Psoas muscle (tissue), 7 donors: ENCODE measurements at regions not wholly inside any gene's neighbourhood (a gene's known extent, or its start where the extent isn't known, plus 50 kb on each side); places are given as distances from the start of the nearest gene placed in this dataset.

Experiments
- ATAC-seq, 4 donors: fragments of 200-7000 bp; cut with Tn5 transposase; one replicate each; pipeline ENCODE4 v1.9.1; 2020; ENCODE audit warnings: moderate library complexity in 3 of 4, mild to moderate bottlenecking in 2 of 4
- DNase-seq, 2 donors: peaks; one replicate each; pipeline ENCODE4 v3.0.0-alpha.2; 2020
- H3K27ac ChIP-seq: fragments of 200-600 bp; one replicate; pipeline ENCODE4 v1.8.0; 2022
- H3K27me3 ChIP-seq, 3 donors: fragments of 200-600 bp in 1 of 3; one replicate each; pipeline versions ENCODE4 v1.6.1 to v1.8.0; 2013 to 2022; ENCODE audit warnings: low read length in 2 of 3, mild to moderate bottlenecking in 2 of 3, moderate library complexity in 1 of 3; ENCODE audit not compliant: insufficient read depth in 3 of 3
- H3K36me3 ChIP-seq, 2 donors: fragments of 200-600 bp in 1 of 2; one replicate each; pipeline versions ENCODE4 v1.6.1 to v1.8.0; 2013 to 2022; ENCODE audit warnings: low read depth in 1 of 2, mild to moderate bottlenecking in 1 of 2, moderate library complexity in 1 of 2; ENCODE audit not compliant: insufficient read depth in 1 of 2
- H3K4me1 ChIP-seq: fragments of 200-600 bp; one replicate; pipeline ENCODE4 v1.8.0; 2022
- H3K4me3 ChIP-seq: fragments of 200-600 bp; one replicate; pipeline ENCODE4 v1.8.0; 2022; ENCODE audit warnings: mild to moderate bottlenecking
- H3K9me3 ChIP-seq: fragments of 200-600 bp; one replicate; pipeline ENCODE4 v1.8.0; 2022
- WGBS, 3 donors: extraction: QIAGEN DNeasy Blood & Tissue Kit; methylation state at CpG; one replicate each; pipeline versions ENCODE4 v1.1.6 to v1.1.7; 2013; 5-methylcytosine and 5-hydroxymethylcytosine counted together
- intact Hi-C, 2 donors: fragments of 100-400 bp; cut with DNase I; formaldehyde crosslinking; loops; one replicate each; pipeline versions ENCODE4 v1.11.0 to v1.14.2; 2022
- TF ChIP-seq, protein P1 (sequence below): fragments of 200-600 bp; IDR thresholded peaks from one replicate; pipeline ENCODE4 v1.8.0; 2022; ENCODE audit warnings: antibody characterized with exemption
- donor health status: healthy with polysubstance abuse.
- donor health status: DM: no; HTN: no; CAD: no; lungs with moderate emphysema.
- donor health status: Bipolar disorder and iron deficiency.
- donor health status: healthy.
- donor health status: DM: yes; HTN: yes; CAD: no.
- donor health status: DM: no; HTN: no; CAD: no.
- donor health status: DM: yes; HTN: yes; CAD: no.

DNA sequence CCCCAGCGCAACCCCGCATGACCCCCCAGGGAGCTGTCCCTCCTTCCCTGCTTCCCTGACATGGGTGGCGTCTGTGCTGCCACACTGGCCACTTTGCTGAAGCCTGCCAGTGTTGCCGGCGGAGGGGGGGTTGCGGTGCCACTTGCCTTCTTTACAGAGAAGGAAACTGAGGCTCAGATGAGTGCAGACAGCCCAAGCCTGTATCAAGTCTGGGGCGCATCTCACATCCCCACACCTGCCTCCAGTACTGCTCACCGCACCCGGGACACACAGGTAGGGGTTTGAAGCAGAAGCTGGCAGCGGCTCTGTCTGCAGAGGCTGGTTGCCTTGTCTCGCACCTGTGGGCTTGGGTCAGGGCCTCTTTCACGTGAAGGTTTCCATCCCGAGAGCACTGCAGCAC lies 104.7 kb upstream of the RTL1 start:
- H3K27ac ChIP-seq: no peak overlapping the region
- ATAC-seq (no peak), DNase-seq (no peak)
- no peaks in the 10 kb centered on the region for H3K4me1 ChIP-seq
- H3K9me3 ChIP-seq: peaks cover 5% of the 10 kb centered on the region
- no peaks in the 10 kb centered on the region for H3K36me3 ChIP-seq
- TF ChIP-seq, protein P1, sequence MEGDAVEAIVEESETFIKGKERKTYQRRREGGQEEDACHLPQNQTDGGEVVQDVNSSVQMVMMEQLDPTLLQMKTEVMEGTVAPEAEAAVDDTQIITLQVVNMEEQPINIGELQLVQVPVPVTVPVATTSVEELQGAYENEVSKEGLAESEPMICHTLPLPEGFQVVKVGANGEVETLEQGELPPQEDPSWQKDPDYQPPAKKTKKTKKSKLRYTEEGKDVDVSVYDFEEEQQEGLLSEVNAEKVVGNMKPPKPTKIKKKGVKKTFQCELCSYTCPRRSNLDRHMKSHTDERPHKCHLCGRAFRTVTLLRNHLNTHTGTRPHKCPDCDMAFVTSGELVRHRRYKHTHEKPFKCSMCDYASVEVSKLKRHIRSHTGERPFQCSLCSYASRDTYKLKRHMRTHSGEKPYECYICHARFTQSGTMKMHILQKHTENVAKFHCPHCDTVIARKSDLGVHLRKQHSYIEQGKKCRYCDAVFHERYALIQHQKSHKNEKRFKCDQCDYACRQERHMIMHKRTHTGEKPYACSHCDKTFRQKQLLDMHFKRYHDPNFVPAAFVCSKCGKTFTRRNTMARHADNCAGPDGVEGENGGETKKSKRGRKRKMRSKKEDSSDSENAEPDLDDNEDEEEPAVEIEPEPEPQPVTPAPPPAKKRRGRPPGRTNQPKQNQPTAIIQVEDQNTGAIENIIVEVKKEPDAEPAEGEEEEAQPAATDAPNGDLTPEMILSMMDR: no peak
- H3K4me3 ChIP-seq: no peak overlapping the region
- WGBS, 3 donors: 76 to 83% (median 81%) methylated on average over 13 of the region's 13 CpGs
- intact Hi-C loops: no loop called here
- H3K27me3 ChIP-seq: peaks cover 0 to 6% (median 6%) of the 10 kb centered on the region in 3 donors

DNA sequence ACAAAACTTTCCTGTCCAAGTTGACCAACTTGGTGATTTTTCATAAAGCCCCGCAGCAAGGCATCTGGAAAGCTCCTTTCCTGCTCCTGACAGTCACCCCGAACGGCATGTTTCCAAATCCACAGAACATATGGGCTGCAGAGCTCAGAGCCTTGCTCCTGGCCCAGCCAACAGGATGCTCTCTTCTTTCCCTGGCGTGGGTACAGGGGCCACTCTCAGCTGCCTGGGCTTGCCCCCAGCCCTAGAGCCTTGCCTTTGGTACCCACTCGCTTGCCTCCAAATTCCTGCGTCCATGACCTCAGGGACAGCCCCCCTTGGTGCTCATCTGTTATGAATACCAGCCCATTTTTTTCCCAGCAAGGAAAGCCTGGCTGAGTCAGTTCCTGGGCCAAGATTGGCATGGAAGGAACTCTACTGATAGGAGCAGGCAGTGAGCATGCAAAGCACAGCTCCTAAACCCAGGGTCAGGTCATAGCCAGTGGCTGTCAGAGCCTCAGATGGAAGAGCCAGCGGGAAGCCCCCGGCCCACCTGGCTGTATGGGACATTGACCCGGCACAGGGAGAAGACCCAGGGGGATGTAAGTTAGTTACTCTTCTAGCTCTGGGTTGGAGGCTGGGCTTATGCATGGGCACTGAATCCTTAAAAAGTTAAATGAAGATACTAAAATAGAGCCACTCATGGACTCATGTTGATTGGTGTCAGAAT lies 105.3 kb upstream of the RTL1 start:
- TF ChIP-seq, protein P1: no peak
- Histone ChIP-seq H3K9me3 (peaks cover 5% of the 10 kb centered on the region), H3K27me3 (peaks cover 0 to 6% (median 6%) of the 10 kb centered on the region in 3 donors), H3K36me3 (no peaks in the 10 kb centered on the region), H3K27ac (no peak overlapping the region), H3K4me3 (no peak overlapping the region), H3K4me1 (no peaks in the 10 kb centered on the region)
- ATAC-seq: no peak
- no peak for DNase-seq
- intact Hi-C loops: no loop called here
- 66 to 78% (median 71%) methylated on average over 9 of the region's 9 CpGs for WGBS, 3 donors

DNA sequence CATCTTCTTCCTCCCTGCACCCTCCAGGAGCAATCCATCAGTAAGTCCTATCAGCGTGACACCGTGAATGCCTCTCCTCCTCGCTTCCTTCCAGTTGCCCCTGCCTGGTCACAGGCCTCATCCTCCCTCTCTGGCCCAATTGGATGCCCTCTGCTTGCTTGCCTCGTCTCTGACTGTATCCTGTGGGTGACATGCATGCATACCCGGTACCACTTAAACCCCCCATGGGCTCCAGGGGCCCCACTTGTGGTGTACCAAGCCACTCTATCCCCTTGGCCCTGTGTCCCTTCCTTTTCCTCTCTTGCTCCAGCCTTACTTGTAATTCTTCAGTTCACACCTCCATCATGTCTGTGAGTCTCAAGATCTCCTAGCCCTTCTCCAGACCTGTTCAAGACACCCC lies 106.0 kb upstream of the RTL1 start:
- TF ChIP-seq, protein P1: no peak
- intact Hi-C loops: no loop called here
- Histone ChIP-seq H3K4me1 (no peaks in the 10 kb centered on the region), H3K27me3 (peaks cover 0 to 6% (median 3%) of the 10 kb centered on the region in 3 donors), H3K4me3 (no peak overlapping the region), H3K9me3 (peaks cover 5% of the 10 kb centered on the region), H3K27ac (no peak overlapping the region), H3K36me3 (no peaks in the 10 kb centered on the region)
- DNase-seq: no peak
- ATAC-seq: no peak
- 90 to 94% (median 91%) methylated on average over 5 of the region's 5 CpGs for WGBS, 3 donors

DNA sequence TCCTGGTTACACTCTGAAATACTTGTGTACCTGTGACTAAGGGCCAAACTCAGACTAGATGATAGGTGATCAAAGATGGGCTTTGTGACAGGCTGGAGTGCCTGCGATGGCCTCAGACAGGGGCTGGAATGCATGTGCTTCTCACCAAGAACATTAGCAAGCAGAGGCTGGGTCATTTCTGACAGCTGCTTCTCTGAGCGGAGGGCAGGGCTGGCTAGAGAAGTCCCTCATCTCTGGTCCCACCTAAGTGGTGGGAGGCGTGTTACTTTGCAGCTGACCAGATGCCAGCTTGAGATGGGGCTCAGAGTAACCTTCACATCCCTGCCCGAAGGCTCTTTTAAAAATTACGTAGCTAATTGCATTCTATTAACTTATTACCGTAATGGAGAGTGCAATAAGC lies 106.8 kb upstream of the RTL1 start:
- Histone ChIP-seq H3K27me3 (peaks cover 0 to 3% (median under 1%) of the 10 kb centered on the region in 3 donors), H3K4me3 (no peak overlapping the region), H3K4me1 (no peaks in the 10 kb centered on the region), H3K9me3 (peaks cover 5% of the 10 kb centered on the region), H3K36me3 (no peaks in the 10 kb centered on the region), H3K27ac (no peak overlapping the region)
- DNase-seq (no peak), ATAC-seq (no peak)
- intact Hi-C loops: no loop called here
- TF ChIP-seq, protein P1: no peak
- WGBS, 3 donors: 87 to 89% (median 88%) methylated on average over 6 of the region's 6 CpGs

DNA sequence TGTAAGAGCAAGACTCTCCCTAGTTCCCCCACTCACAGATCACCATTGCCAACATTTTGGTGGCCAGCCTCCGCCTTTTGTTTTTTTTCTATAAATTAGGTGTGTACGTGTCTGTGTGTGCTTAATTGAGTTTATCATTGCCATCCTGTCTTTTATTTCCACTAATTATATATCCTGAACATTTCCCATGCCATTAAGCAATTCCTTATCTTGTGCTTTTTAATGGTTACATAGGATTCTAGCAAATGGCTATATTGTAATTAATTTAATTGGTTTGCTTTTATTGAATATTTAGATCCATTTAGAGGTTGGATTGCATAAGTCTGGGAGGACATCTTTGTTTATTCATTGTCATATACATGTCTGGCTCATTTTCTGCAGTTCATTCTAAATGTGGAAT lies 107.3 kb upstream of the RTL1 start:
- no peaks in the 10 kb centered on the region for H3K36me3 ChIP-seq
- intact Hi-C loops: no loop called here
- DNase-seq (no peak), ATAC-seq (no peak)
- peaks cover 0 to 3% (median 0%) of the 10 kb centered on the region in 3 donors for H3K27me3 ChIP-seq
- no peak overlapping the region for H3K27ac ChIP-seq
- H3K4me1 ChIP-seq: no peaks in the 10 kb centered on the region
- 71 to 81% (median 80%) methylated on average over 2 of the region's 2 CpGs for WGBS, 3 donors
- H3K4me3 ChIP-seq: no peak overlapping the region
- TF ChIP-seq, protein P1: no peak
- H3K9me3 ChIP-seq: peaks cover 5% of the 10 kb centered on the region
